Memory B cell (primary cell): ENCODE measurements at regions not wholly inside any gene's neighbourhood (a gene's known extent, or its start where the extent isn't known, plus 50 kb on each side); places are given as distances from the start of the nearest gene placed in this dataset.

Experiments
- ATAC-seq: fragments of 150-1000 bp; cut with Tn5 transposase; 2 replicates; pipeline ENCODE4 v1.10.0; 2021; ENCODE audit warnings: low read depth, mild to moderate bottlenecking, moderate library complexity
- DNase-seq, 2 donors: peaks; one replicate each; pipeline ENCODE4 v3.0.0; 2022; ENCODE audit warnings: low spot score in 2 of 2
- H3K27ac Mint-ChIP-seq: one replicate; pipeline ENCODE4 v1.8.0; 2022; ENCODE audit warnings: mild to moderate bottlenecking, moderate library complexity, mixed read lengths
- H3K27me3 Mint-ChIP-seq: one replicate; pipeline ENCODE4 v1.8.0; 2022; ENCODE audit warnings: mixed read lengths
- H3K36me3 Mint-ChIP-seq: one replicate; pipeline ENCODE4 v1.8.0; 2022; ENCODE audit warnings: mild to moderate bottlenecking, mixed read lengths
- H3K4me1 Mint-ChIP-seq: one replicate; pipeline ENCODE4 v1.8.0; 2022; ENCODE audit warnings: mixed read lengths
- H3K4me3 Mint-ChIP-seq: one replicate; pipeline ENCODE4 v1.8.0; 2022; ENCODE audit warnings: mild to moderate bottlenecking, moderate library complexity, mixed read lengths
- H3K9me3 Mint-ChIP-seq: one replicate; pipeline ENCODE4 v1.8.0; 2022; ENCODE audit warnings: mixed read lengths

DNA sequence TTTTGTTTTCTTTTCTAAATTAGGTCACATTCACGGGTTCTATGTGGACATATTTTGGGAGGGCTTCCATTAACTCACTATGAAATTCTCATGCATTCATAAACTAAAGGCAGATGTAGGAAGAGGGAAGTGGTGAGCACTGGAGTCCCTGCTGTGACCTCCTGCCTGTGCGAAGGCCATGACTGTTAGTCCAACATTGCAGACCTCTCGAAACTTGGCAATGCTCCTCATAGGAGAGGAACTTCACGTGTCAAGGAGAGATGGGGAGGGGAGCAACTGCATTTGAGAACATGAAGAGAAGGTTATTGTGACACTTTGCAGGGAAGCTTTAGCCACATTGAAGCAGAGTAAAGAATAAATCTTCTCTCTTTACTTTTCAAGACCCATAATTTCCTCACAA, 126.4 kb upstream of the HNMT start:
- H3K4me3 Mint-ChIP-seq, result no peak overlapping the region
- H3K4me1 Mint-ChIP-seq, result no peaks in the 10 kb centered on the region
- no peaks in the 10 kb centered on the region for H3K36me3 Mint-ChIP-seq
- H3K27me3 Mint-ChIP-seq, result peaks cover 6% of the 10 kb centered on the region
- ATAC-seq, result no peak
- no peak overlapping the region for H3K27ac Mint-ChIP-seq
- no peak for DNase-seq
- H3K9me3 Mint-ChIP-seq, result no peaks in the 10 kb centered on the region

DNA sequence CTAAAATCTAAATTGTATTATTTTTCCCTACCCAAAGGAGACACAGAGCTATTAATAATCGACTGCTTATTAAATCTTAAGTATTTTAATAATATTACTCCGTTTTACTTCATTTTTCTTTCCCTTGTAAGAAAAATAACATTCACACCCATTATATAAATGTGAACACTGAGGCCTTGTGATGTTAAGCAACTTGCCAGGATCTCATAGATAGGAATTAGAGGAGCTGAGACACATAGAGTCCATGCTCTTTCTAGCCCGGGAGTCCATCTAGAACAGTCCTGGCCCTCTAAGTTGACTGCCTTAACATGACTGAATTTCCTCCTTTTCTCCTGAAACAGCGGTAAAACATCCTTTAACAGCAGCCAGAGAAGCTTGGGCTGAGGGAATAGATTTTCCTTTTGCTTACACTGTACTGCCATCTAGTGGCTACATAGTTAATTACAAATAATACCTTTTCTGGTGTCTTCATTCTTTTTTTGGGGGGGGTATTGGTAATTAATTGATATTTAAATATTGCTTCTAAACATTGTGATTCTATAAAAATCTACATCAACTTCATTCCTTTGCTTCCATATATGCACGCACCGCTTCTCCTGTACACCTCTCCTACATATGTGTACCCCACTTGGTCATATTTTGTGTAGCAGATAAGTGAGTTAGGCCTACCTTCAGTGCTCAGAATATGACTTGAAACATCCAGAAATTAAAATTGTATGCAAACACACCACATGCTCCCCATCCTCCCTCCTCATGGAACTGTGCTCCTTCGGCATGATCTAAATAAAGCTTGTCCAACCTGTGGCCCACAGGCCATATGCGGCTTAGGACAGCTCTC, 125.8 kb upstream of the HNMT start:
- peak in 1 of 2 donors; percentile 32 for DNase-seq

DNA sequence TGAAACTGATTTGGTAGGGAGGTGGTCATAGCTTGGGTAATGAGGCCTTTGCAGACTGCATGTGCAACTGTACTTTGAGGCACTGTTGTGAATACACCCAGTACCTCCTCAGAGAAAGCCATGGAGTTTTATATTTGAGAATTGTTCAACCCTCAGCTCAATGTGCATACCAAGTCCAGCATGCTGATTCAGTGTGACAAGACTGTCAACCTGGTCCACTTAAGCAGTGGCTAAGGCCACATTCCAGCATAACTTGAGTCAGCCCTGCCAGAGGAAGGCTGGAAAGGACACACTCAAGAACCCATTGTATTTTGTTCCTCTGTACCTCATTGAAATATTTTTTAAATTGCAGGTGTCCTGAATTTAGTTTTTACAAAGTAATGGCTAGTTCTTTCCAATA, 121.8 kb upstream of the HNMT start:
- H3K4me1 Mint-ChIP-seq, result no peaks in the 10 kb centered on the region
- no peak overlapping the region for H3K4me3 Mint-ChIP-seq
- DNase-seq (no peak), ATAC-seq (no peak)
- H3K9me3 Mint-ChIP-seq, result peaks cover 2% of the 10 kb centered on the region
- H3K36me3 Mint-ChIP-seq, result no peaks in the 10 kb centered on the region
- H3K27ac Mint-ChIP-seq, result no peak overlapping the region
- peaks cover 8% of the 10 kb centered on the region for H3K27me3 Mint-ChIP-seq

More for the DNA sequence above, 125.8 kb upstream of the HNMT start:
- no peaks in the 10 kb centered on the region for H3K36me3 Mint-ChIP-seq
- no peaks in the 10 kb centered on the region for H3K4me1 Mint-ChIP-seq
- H3K9me3 Mint-ChIP-seq, result no peaks in the 10 kb centered on the region
- no peak for ATAC-seq
- no peak overlapping the region for H3K27ac Mint-ChIP-seq
- peaks cover 6% of the 10 kb centered on the region for H3K27me3 Mint-ChIP-seq
- H3K4me3 Mint-ChIP-seq, result no peak overlapping the region

DNA sequence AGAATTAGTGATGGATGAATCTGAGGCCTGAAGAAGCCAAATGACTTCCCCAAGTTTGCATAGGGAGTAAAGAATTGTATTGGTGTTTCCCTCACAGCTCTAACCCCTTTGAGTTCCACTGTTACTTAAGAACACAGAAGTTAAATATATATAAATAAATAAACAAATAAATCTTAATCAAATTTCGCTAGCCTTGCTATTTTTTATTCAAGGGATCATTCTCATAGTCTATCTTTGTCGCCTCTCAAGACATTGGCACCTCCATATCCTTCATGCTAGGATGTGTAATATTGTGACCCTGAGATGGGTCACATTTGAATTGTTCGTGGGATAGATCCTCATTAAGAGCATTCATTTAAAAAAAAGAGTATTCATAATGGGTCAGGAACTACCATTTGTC, 121.3 kb upstream of the HNMT start:
- Mint-ChIP-seq H3K27me3 (peaks cover 5% of the 10 kb centered on the region), H3K4me1 (no peaks in the 10 kb centered on the region), H3K9me3 (peaks cover 2% of the 10 kb centered on the region), H3K36me3 (no peaks in the 10 kb centered on the region), H3K27ac (no peak overlapping the region), H3K4me3 (no peak overlapping the region)
- ATAC-seq, result no peak
- no peak for DNase-seq

DNA sequence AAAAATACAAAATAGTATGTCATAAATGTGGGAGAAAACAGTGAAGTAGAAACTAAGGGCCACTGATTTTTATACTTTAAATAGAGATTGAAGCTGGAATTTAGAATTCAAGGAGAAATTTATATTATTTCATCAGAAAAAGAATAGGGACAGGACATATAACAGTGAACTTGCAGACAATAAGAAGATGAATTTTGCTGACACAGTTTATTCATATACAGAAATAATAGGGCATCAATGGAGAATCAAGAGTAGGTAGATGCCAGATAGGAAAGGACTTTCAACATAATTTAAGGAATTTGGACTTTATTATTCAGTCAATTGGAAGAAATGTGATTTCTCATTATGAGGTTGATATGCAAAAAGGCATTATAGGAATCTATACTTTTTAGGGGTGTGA, 118.9 kb upstream of the HNMT start:
- Mint-ChIP-seq H3K4me3 (no peak overlapping the region), H3K9me3 (peaks cover 2% of the 10 kb centered on the region), H3K27me3 (peaks cover 1% of the 10 kb centered on the region), H3K36me3 (no peaks in the 10 kb centered on the region), H3K27ac (no peak overlapping the region), H3K4me1 (no peaks in the 10 kb centered on the region)
- DNase-seq (no peak), ATAC-seq (no peak)

DNA sequence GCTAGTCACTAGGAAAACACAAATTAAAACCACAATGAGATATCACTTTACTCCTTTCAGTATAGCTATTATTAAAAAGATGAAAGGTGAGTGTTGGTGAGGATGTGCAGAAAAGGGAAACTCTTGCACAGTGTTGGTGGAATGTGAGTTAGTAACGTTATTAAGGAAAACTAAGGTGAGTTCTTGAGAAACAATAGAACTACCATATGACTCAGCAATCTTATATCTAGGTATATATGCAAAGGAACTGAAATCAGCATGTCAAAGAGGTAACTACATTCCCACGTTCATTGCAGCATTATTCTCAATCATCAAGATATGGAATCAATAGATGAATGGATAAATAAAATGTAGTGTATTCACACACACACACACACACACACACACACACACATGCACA, 117.3 kb upstream of the HNMT start:
- DNase-seq, result no peak
- ATAC-seq, result no peak

GRCh38 chr2:137847443-137847842, 116.8 kb upstream of the HNMT start:
- ATAC-seq (no peak), DNase-seq (no peak)
- Mint-ChIP-seq H3K27me3 (peaks cover 1% of the 10 kb centered on the region), H3K27ac (no peak overlapping the region), H3K4me1 (no peaks in the 10 kb centered on the region), H3K36me3 (no peaks in the 10 kb centered on the region), H3K4me3 (no peak overlapping the region), H3K9me3 (peaks cover 4% of the 10 kb centered on the region)

More for the DNA sequence above, 117.3 kb upstream of the HNMT start:
- H3K36me3 Mint-ChIP-seq, result no peaks in the 10 kb centered on the region
- no peak overlapping the region for H3K27ac Mint-ChIP-seq
- no peaks in the 10 kb centered on the region for H3K4me1 Mint-ChIP-seq
- peaks cover 1% of the 10 kb centered on the region for H3K27me3 Mint-ChIP-seq
- peaks cover 2% of the 10 kb centered on the region for H3K9me3 Mint-ChIP-seq
- H3K4me3 Mint-ChIP-seq, result no peak overlapping the region

DNA sequence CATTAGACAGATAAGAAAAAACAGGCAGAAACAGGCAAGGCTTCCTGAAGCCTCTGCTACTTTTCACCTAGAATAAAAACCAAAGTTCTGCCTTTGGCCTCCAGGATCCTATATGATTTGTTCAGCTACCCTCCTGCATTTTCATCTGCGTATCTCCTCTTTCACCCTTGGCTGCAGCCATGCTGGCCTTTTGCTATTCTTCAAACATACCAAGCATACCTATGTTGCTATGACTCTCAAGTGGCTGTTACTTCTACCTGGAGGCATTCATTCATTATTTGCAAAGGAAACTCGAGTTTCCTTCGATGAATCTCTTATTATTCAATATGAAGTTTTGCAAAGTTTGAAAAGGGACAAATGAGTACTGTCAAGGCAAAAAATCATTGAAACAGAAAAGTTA, 106.4 kb upstream of the HNMT start:
- Mint-ChIP-seq H3K9me3 (no peaks in the 10 kb centered on the region), H3K27me3 (peaks cover 4% of the 10 kb centered on the region), H3K4me1 (no peaks in the 10 kb centered on the region), H3K4me3 (no peak overlapping the region), H3K27ac (no peak overlapping the region), H3K36me3 (no peaks in the 10 kb centered on the region)
- DNase-seq (no peak), ATAC-seq (no peak)

- DNase-seq, result no peak
- H3K27me3 Mint-ChIP-seq, result peaks cover 4% of the 10 kb centered on the region
- ATAC-seq, result no peak
- H3K4me3 Mint-ChIP-seq, result no peak overlapping the region
- no peaks in the 10 kb centered on the region for H3K36me3 Mint-ChIP-seq
- H3K27ac Mint-ChIP-seq, result no peak overlapping the region
- no peaks in the 10 kb centered on the region for H3K9me3 Mint-ChIP-seq
- H3K4me1 Mint-ChIP-seq, result no peaks in the 10 kb centered on the region
Observed at GRCh38 chr2:137862651-137863050, 101.6 kb upstream of the HNMT start.

- Mint-ChIP-seq H3K36me3 (no peaks in the 10 kb centered on the region), H3K4me3 (no peak overlapping the region), H3K27me3 (peaks cover 2% of the 10 kb centered on the region), H3K27ac (no peak overlapping the region), H3K9me3 (no peaks in the 10 kb centered on the region), H3K4me1 (no peaks in the 10 kb centered on the region)
- DNase-seq (peak; percentile 28 to 37), ATAC-seq (peak; percentile 34)
Observed at GRCh38 chr2:137865954-137866540, 98.2 kb upstream of the HNMT start.

GRCh38 chr2:137870682-137871081, 93.6 kb upstream of the HNMT start:
- H3K27ac Mint-ChIP-seq, result no peak overlapping the region
- no peak overlapping the region for H3K4me3 Mint-ChIP-seq
- no peak for ATAC-seq
- H3K27me3 Mint-ChIP-seq, result peaks cover 5% of the 10 kb centered on the region
- H3K4me1 Mint-ChIP-seq, result no peaks in the 10 kb centered on the region
- H3K9me3 Mint-ChIP-seq, result no peaks in the 10 kb centered on the region
- no peaks in the 10 kb centered on the region for H3K36me3 Mint-ChIP-seq
- no peak for DNase-seq

- no peak overlapping the region for H3K4me3 Mint-ChIP-seq
- H3K4me1 Mint-ChIP-seq, result no peaks in the 10 kb centered on the region
Observed at GRCh38 chr2:137872577-137872976, 91.7 kb upstream of the HNMT start.

DNA sequence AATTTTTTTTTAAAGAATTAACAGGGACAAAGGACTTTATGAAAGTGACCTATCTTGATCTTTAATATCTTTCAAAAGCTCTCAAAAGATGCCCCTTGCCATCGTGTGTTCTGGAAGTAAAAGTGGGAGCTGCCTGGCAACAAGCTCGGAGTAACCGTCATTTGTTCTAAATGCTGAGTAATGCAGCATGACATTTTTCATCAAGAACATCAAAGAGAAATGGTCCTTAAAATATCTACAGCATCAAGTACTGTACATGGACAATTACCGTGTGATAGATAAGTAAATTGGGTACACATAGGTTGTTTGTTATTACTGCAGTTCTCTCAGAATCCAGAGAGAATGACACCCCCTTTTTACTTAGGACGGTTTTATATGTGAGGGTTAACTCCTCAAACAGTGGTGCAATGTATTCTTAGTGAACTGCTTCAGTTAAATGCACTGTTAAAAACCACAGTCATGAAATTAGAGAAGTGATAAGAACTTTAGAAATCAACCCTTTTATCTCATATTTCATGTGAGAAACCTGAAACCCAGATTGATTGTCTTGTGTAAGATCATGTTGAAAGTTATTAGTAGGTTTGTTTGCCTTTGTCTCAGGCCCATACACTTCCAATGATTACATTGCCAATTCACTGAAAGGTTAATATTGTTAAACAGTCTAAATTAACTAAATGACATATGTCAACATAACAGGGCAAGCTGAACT, 90.6 kb upstream of the HNMT start:
- no peak for ATAC-seq
- H3K27ac Mint-ChIP-seq, result no peak overlapping the region
- H3K27me3 Mint-ChIP-seq, result peaks cover 5% of the 10 kb centered on the region

More at GRCh38 chr2:137872577-137872976, 91.7 kb upstream of the HNMT start:
- Mint-ChIP-seq H3K27me3 (peaks cover 5% of the 10 kb centered on the region), H3K27ac (no peak overlapping the region), H3K36me3 (no peaks in the 10 kb centered on the region), H3K9me3 (no peaks in the 10 kb centered on the region)
- DNase-seq, result no peak
- no peak for ATAC-seq

DNA sequence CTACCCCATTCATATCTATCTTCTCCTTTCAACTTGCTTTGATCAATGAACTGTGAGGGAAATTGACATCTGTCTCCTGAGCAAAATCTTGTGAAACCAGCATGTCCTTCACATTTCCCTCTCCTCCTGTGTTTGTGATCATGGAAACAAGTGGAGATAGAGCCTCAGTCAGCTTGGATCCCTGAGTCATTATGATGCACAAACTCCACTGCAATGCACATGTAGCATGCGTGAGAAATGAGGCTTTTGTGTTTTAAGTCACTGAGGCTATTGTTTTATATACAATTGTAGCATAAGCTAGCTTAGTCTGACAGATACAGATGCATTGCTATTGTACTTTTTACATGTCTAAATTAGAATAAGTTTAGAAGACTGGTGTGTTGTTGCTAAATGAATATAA, 85.2 kb upstream of the HNMT start:
- H3K9me3 Mint-ChIP-seq, result peaks cover 1% of the 10 kb centered on the region

More for the DNA sequence above, 90.6 kb upstream of the HNMT start:
- DNase-seq, result no peak
- no peaks in the 10 kb centered on the region for H3K36me3 Mint-ChIP-seq
- no peaks in the 10 kb centered on the region for H3K9me3 Mint-ChIP-seq
- H3K4me1 Mint-ChIP-seq, result no peaks in the 10 kb centered on the region
- no peak overlapping the region for H3K4me3 Mint-ChIP-seq

More for the DNA sequence above, 85.2 kb upstream of the HNMT start:
- DNase-seq (no peak), ATAC-seq (no peak)
- Mint-ChIP-seq H3K4me1 (no peaks in the 10 kb centered on the region), H3K27me3 (peaks cover 5% of the 10 kb centered on the region), H3K36me3 (no peaks in the 10 kb centered on the region), H3K4me3 (no peak overlapping the region), H3K27ac (no peak overlapping the region)
